ENCODE measurements at regions not wholly inside any gene's neighbourhood (a gene's known extent, or its start where the extent isn't known, plus 50 kb on each side); places are given as distances from the start of the nearest gene placed in this dataset.
A peak's percentile ranks its signal among the peaks of the same experiment; 100 is the strongest.

- DNase-seq, result peak in 54 of 56 donors; percentile 27 to 95 (median 73)
Observed at GRCh38 chr2:134118279-134119116, 135.4 kb upstream of the MGAT5 start.

GRCh38 chr2:134119117-134119712, 134.7 kb upstream of the MGAT5 start:
- no peak for DNase-seq

- peak in 55 of 56 donors; percentile 29 to 94 (median 84) for DNase-seq
Observed at GRCh38 chr2:134119713-134120405, 134.0 kb upstream of the MGAT5 start.

- peak in 7 of 56 donors; percentile 31 to 64 (median 42) for DNase-seq
Observed at GRCh38 chr2:134120406-134120732, 133.5 kb upstream of the MGAT5 start.

GRCh38 chr2:134120733-134121630, 132.9 kb upstream of the MGAT5 start:
- DNase-seq, result peak in 44 of 56 donors; percentile 15 to 75 (median 50)

- no peak for DNase-seq
Observed at GRCh38 chr2:134122610-134123009, 131.3 kb upstream of the MGAT5 start.

- DNase-seq, result no peak
Observed at GRCh38 chr2:134123332-134123731, 130.5 kb upstream of the MGAT5 start.

- DNase-seq, result peak in 1 of 56 donors; percentile 12
Observed at GRCh38 chr2:134124047-134124753, 129.7 kb upstream of the MGAT5 start.

- peak in 1 of 56 donors; percentile 10 for DNase-seq
Observed at GRCh38 chr2:134127496-134127895, 126.4 kb upstream of the MGAT5 start.

GRCh38 chr2:134128746-134129145, 125.1 kb upstream of the MGAT5 start:
- DNase-seq, result no peak

- no peak for DNase-seq
Observed at GRCh38 chr2:134129900-134130537, 123.9 kb upstream of the MGAT5 start.

GRCh38 chr2:134131681-134132489, 122.0 kb upstream of the MGAT5 start:
- no peak for DNase-seq

- DNase-seq, result no peak
Observed at GRCh38 chr2:134132490-134132857, 121.4 kb upstream of the MGAT5 start.

GRCh38 chr2:134133622-134134312, 120.1 kb upstream of the MGAT5 start:
- no peak for DNase-seq

GRCh38 chr2:134134313-134134706, 119.6 kb upstream of the MGAT5 start:
- no peak for DNase-seq

- no peak for DNase-seq
Observed at GRCh38 chr2:134134827-134135226, 119.0 kb upstream of the MGAT5 start.

GRCh38 chr2:134135793-134136192, 118.1 kb upstream of the MGAT5 start:
- no peak for DNase-seq

- no peak for DNase-seq
Observed at GRCh38 chr2:134136731-134137130, 117.1 kb upstream of the MGAT5 start.

- DNase-seq, result peak in 1 of 56 donors; percentile 16
Observed at GRCh38 chr2:134137182-134137611, 116.7 kb upstream of the MGAT5 start.
